ENCODE measurements at regions not wholly inside any gene's neighbourhood (a gene's known extent, or its start where the extent isn't known, plus 50 kb on each side); places are given as distances from the start of the nearest gene placed in this dataset.
A peak's percentile ranks its signal among the peaks of the same experiment; 100 is the strongest.
"Not testable (repeated sequence)": the region's sequence is repeated elsewhere in the genome, so short reads cannot be mapped to it uniquely, and the experiment has no call there.

- no peaks in the 10 kb centered on the region for H3K9me3 ChIP-seq (ENCODE audit: control insufficient read depth in 2 of 2, low read length in 2 of 2)
- H3K36me3 ChIP-seq (ENCODE audit: control insufficient read depth in 2 of 2, insufficient read depth in 2 of 2, low read length in 2 of 2): no peaks in the 10 kb centered on the region
- H3K4me1 ChIP-seq (ENCODE audit: control insufficient read depth, insufficient read depth, low read length): no peaks in the 10 kb centered on the region
- no peak overlapping the region for H3K4me3 ChIP-seq (ENCODE audit: low read length in 2 of 2)
- peaks cover 0 to 6% of the 10 kb centered on the region in 2 donors for H3K27me3 ChIP-seq (ENCODE audit: control insufficient read depth in 1 of 2, insufficient read depth in 2 of 2, low read length in 2 of 2)
- no peak overlapping the region for H3K27ac ChIP-seq (ENCODE audit: low read length)
- no peak overlapping the region for H3K9ac ChIP-seq (ENCODE audit: low read length in 2 of 2)
Measured at GRCh38 chr7:32217341-32218153, 147.3 kb upstream of the PDE1C start.

- Histone ChIP-seq H3K4me1 (ENCODE audit: control insufficient read depth, insufficient read depth, low read length) (no peaks in the 10 kb centered on the region), H3K36me3 (ENCODE audit: control insufficient read depth in 2 of 2, insufficient read depth in 2 of 2, low read length in 2 of 2) (no peaks in the 10 kb centered on the region), H3K4me3 (ENCODE audit: low read length in 2 of 2) (no peak overlapping the region), H3K9me3 (ENCODE audit: control insufficient read depth in 2 of 2, low read length in 2 of 2) (no peaks in the 10 kb centered on the region), H3K9ac (ENCODE audit: low read length in 2 of 2) (no peak overlapping the region), H3K27me3 (ENCODE audit: control insufficient read depth in 1 of 2, insufficient read depth in 2 of 2, low read length in 2 of 2) (peaks cover 0 to 5% of the 10 kb centered on the region in 2 donors), H3K27ac (ENCODE audit: low read length) (no peak overlapping the region)
Measured at GRCh38 chr7:32216759-32217158, 146.6 kb upstream of the PDE1C start.

DNA sequence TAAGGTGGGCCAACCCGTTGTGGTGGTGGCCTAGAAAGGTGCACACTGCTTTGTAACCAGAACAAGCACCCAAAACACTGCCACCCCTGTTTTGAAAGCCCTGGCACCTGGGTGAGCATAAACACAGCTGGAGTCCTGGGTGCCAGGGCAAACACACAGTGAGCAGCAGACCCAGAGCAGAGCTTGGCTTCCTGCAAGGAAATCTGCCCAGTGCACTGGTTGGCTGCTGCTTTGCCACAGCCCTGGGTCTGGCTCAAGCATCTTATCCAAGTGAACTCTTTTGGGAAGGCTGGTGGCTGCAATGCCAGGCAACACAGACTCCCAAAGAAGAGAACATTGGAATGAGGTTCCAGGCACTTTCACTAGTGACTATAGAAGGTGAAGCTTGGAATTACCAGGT, 145.5 kb upstream of the PDE1C start:
- Histone ChIP-seq H3K4me3 (ENCODE audit: low read length in 2 of 2) (no peak overlapping the region), H3K9me3 (ENCODE audit: control insufficient read depth in 2 of 2, low read length in 2 of 2) (no peaks in the 10 kb centered on the region), H3K9ac (ENCODE audit: low read length in 2 of 2) (no peak overlapping the region), H3K4me1 (ENCODE audit: control insufficient read depth, insufficient read depth, low read length) (no peaks in the 10 kb centered on the region), H3K27me3 (ENCODE audit: control insufficient read depth in 1 of 2, insufficient read depth in 2 of 2, low read length in 2 of 2) (peaks cover 0 to 5% of the 10 kb centered on the region in 2 donors), H3K27ac (ENCODE audit: low read length) (no peak overlapping the region), H3K36me3 (ENCODE audit: control insufficient read depth in 2 of 2, insufficient read depth in 2 of 2, low read length in 2 of 2) (no peaks in the 10 kb centered on the region)

DNA sequence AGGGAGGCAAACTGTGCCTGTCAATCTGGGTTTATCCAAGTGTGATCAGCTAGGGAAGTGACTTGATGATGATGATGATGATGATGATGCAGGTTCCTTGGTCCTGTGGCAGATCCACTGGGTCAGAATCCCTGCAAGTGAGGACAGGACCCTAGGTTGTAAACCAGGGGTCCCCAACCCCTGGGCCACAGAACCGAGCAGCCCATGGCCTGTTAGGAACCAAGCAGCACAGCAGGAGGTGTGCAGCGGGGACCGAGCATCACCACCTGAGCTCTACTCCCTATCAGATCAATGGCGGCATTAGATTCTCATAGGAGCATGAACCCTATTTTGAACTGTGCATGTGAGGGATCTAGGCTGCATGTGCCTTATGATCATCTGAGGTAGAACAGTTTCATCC, 144.7 kb upstream of the PDE1C start:
- Histone ChIP-seq H3K36me3 (ENCODE audit: control insufficient read depth in 2 of 2, insufficient read depth in 2 of 2, low read length in 2 of 2) (no peaks in the 10 kb centered on the region), H3K4me1 (ENCODE audit: control insufficient read depth, insufficient read depth, low read length) (no peaks in the 10 kb centered on the region), H3K27me3 (ENCODE audit: control insufficient read depth in 1 of 2, insufficient read depth in 2 of 2, low read length in 2 of 2) (peaks cover 0 to 5% of the 10 kb centered on the region in 2 donors), H3K27ac (ENCODE audit: low read length) (no peak overlapping the region), H3K9me3 (ENCODE audit: control insufficient read depth in 2 of 2, low read length in 2 of 2) (no peaks in the 10 kb centered on the region), H3K4me3 (ENCODE audit: low read length in 2 of 2) (no peak overlapping the region), H3K9ac (ENCODE audit: low read length in 2 of 2) (no peak overlapping the region)

GRCh38 chr7:32212321-32212720, 142.1 kb upstream of the PDE1C start:
- Histone ChIP-seq H3K9ac (ENCODE audit: low read length in 2 of 2) (no peak overlapping the region), H3K4me3 (ENCODE audit: low read length in 2 of 2) (no peak overlapping the region), H3K27ac (ENCODE audit: low read length) (no peak overlapping the region), H3K9me3 (ENCODE audit: control insufficient read depth in 2 of 2, low read length in 2 of 2) (no peaks in the 10 kb centered on the region), H3K36me3 (ENCODE audit: control insufficient read depth in 2 of 2, insufficient read depth in 2 of 2, low read length in 2 of 2) (no peaks in the 10 kb centered on the region), H3K4me1 (ENCODE audit: control insufficient read depth, insufficient read depth, low read length) (no peaks in the 10 kb centered on the region), H3K27me3 (ENCODE audit: control insufficient read depth in 1 of 2, insufficient read depth in 2 of 2, low read length in 2 of 2) (peaks cover 0 to 5% of the 10 kb centered on the region in 2 donors)

GRCh38 chr7:32206987-32207386, 136.8 kb upstream of the PDE1C start:
- no peak overlapping the region for H3K27ac ChIP-seq (ENCODE audit: low read length)
- H3K36me3 ChIP-seq (ENCODE audit: control insufficient read depth in 2 of 2, insufficient read depth in 2 of 2, low read length in 2 of 2): no peaks in the 10 kb centered on the region
- no peak overlapping the region for H3K4me3 ChIP-seq (ENCODE audit: low read length in 2 of 2)
- no peak overlapping the region for H3K9ac ChIP-seq (ENCODE audit: low read length in 2 of 2)
- peaks cover 0 to 2% of the 10 kb centered on the region in 2 donors for H3K27me3 ChIP-seq (ENCODE audit: control insufficient read depth in 1 of 2, insufficient read depth in 2 of 2, low read length in 2 of 2)
- H3K9me3 ChIP-seq (ENCODE audit: control insufficient read depth in 2 of 2, low read length in 2 of 2): no peaks in the 10 kb centered on the region
- no peaks in the 10 kb centered on the region for H3K4me1 ChIP-seq (ENCODE audit: control insufficient read depth, insufficient read depth, low read length)

DNA sequence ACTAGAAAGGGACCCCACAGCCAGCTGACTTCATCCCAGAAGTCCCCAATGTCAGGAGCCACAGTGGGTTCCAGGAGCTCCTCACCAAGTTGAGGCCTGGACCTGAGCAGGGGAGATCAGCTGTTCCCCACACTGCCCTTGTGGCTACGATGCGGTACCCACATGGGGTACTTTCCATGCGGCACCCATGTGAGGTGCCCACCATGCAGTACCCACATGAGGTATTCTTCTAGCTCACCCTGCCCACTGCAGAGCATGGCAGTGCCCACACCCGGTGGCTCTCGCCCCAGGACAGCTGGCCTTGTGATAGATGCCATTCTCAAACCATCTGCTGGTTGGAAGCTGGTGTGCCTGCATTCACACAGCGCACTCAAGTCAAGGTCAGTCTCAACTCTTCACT, 136.3 kb upstream of the PDE1C start:
- Histone ChIP-seq H3K36me3 (ENCODE audit: control insufficient read depth in 2 of 2, insufficient read depth in 2 of 2, low read length in 2 of 2) (no peaks in the 10 kb centered on the region), H3K9ac (ENCODE audit: low read length in 2 of 2) (no peak overlapping the region), H3K4me1 (ENCODE audit: control insufficient read depth, insufficient read depth, low read length) (no peaks in the 10 kb centered on the region), H3K9me3 (ENCODE audit: control insufficient read depth in 2 of 2, low read length in 2 of 2) (no peaks in the 10 kb centered on the region), H3K27me3 (ENCODE audit: control insufficient read depth in 1 of 2, insufficient read depth in 2 of 2, low read length in 2 of 2) (peaks cover 0 to 2% of the 10 kb centered on the region in 2 donors), H3K4me3 (ENCODE audit: low read length in 2 of 2) (no peak overlapping the region), H3K27ac (ENCODE audit: low read length) (no peak overlapping the region)

DNA sequence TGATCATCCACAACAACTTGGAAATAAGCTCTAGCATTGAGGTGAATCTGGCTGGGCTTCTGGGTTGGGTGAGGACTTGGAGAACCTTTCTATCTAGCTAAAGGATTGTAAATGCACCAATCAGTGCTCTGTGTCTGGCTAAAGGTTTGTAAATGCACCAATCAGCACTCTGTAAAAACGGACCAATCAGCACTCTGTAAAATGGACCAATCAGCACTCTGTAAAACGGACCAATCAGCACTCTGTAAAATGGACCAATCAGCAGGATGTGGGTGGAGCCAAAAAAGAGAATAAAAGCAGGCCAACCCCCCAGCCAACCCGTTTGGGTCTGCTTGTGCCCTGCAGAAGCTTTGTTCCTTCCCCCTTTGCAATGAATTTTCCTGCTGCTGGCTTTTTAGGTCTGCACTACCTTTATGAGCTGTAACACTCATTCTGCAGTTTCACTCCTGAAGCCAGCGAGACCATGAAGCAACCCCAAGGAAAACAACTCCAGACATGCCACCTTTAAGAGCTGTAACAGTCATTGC, 135.2 kb upstream of the PDE1C start:
- H3K4me3 ChIP-seq (ENCODE audit: low read length in 2 of 2); H3K9me3 ChIP-seq (ENCODE audit: control insufficient read depth in 2 of 2, low read length in 2 of 2); H3K27ac ChIP-seq (ENCODE audit: low read length); H3K4me1 ChIP-seq (ENCODE audit: control insufficient read depth, insufficient read depth, low read length); H3K27me3 ChIP-seq (ENCODE audit: control insufficient read depth in 1 of 2, insufficient read depth in 2 of 2, low read length in 2 of 2); H3K36me3 ChIP-seq (ENCODE audit: control insufficient read depth in 2 of 2, insufficient read depth in 2 of 2, low read length in 2 of 2); H3K9ac ChIP-seq (ENCODE audit: low read length in 2 of 2): not testable (repeated sequence)

- Histone ChIP-seq H3K9me3 (ENCODE audit: control insufficient read depth in 2 of 2, low read length in 2 of 2) (no peaks in the 10 kb centered on the region), H3K4me1 (ENCODE audit: control insufficient read depth, insufficient read depth, low read length) (no peaks in the 10 kb centered on the region), H3K27ac (ENCODE audit: low read length) (no peak overlapping the region), H3K9ac (ENCODE audit: low read length in 2 of 2) (peak overlapping the region; percentile 4 to 42), H3K4me3 (ENCODE audit: low read length in 2 of 2) (peak overlapping the region; percentile 58 to 67), H3K36me3 (ENCODE audit: control insufficient read depth in 2 of 2, insufficient read depth in 2 of 2, low read length in 2 of 2) (no peaks in the 10 kb centered on the region), H3K27me3 (ENCODE audit: control insufficient read depth in 1 of 2, insufficient read depth in 2 of 2, low read length in 2 of 2) (peaks cover 0 to 2% of the 10 kb centered on the region in 2 donors)
Measured at GRCh38 chr7:32204361-32205018, 134.3 kb upstream of the PDE1C start.

- no peak overlapping the region for H3K27ac ChIP-seq (ENCODE audit: low read length)
- no peak overlapping the region for H3K4me3 ChIP-seq (ENCODE audit: low read length in 2 of 2)
- no peaks in the 10 kb centered on the region for H3K9me3 ChIP-seq (ENCODE audit: control insufficient read depth in 2 of 2, low read length in 2 of 2)
- no peaks in the 10 kb centered on the region for H3K27me3 ChIP-seq (ENCODE audit: control insufficient read depth in 1 of 2, insufficient read depth in 2 of 2, low read length in 2 of 2)
- no peak overlapping the region for H3K9ac ChIP-seq (ENCODE audit: low read length in 2 of 2)
- no peaks in the 10 kb centered on the region for H3K36me3 ChIP-seq (ENCODE audit: control insufficient read depth in 2 of 2, insufficient read depth in 2 of 2, low read length in 2 of 2)
- no peaks in the 10 kb centered on the region for H3K4me1 ChIP-seq (ENCODE audit: control insufficient read depth, insufficient read depth, low read length)
Measured at GRCh38 chr7:32200646-32201045, 130.4 kb upstream of the PDE1C start.

DNA sequence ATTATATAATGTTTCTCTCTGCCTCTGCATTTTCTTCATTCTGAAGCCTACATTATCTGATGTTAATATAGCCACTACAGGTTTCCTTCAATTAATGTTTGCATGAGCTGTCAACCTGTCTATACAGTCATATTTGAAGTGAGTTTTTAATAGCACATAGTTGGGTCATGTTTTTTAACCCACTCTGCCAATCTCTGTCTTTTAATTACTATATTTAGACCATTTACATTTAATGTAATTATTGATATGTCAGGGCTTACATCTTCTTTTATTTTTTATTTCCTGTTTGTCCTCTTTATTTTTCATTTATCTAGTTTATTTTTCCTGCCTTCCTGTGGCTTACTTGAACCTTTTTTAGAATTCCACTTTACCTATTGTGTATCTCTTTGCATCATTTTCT, 124.3 kb upstream of the PDE1C start:
- Histone ChIP-seq H3K4me1 (ENCODE audit: control insufficient read depth, insufficient read depth, low read length) (no peaks in the 10 kb centered on the region), H3K9ac (ENCODE audit: low read length in 2 of 2) (no peak overlapping the region), H3K27ac (ENCODE audit: low read length) (no peak overlapping the region), H3K4me3 (ENCODE audit: low read length in 2 of 2) (no peak overlapping the region), H3K36me3 (ENCODE audit: control insufficient read depth in 2 of 2, insufficient read depth in 2 of 2, low read length in 2 of 2) (no peaks in the 10 kb centered on the region), H3K9me3 (ENCODE audit: control insufficient read depth in 2 of 2, low read length in 2 of 2) (no peaks in the 10 kb centered on the region), H3K27me3 (ENCODE audit: control insufficient read depth in 1 of 2, insufficient read depth in 2 of 2, low read length in 2 of 2) (no peaks in the 10 kb centered on the region)
